ENCODE measurements at regions not wholly inside any gene's neighbourhood (a gene's known extent, or its start where the extent isn't known, plus 50 kb on each side); places are given as distances from the start of the nearest gene placed in this dataset.

- H3K36me3 ChIP-seq (replicated peaks; ENCODE audit: control insufficient read depth, insufficient read depth, low read length), result no peaks in the 10 kb centered on the region
- H3K27me3 ChIP-seq (ENCODE audit: control insufficient read depth, insufficient read depth, low read length), result no peaks in the 10 kb centered on the region
- DNase-seq, result no peak
- no peak overlapping the region for H3K4me3 ChIP-seq (ENCODE audit: insufficient read depth, low read depth, low read length)
These were observed 473.3 kb upstream of the PSMD7 start for GRCh38 chr16:73823205-73823849.

GRCh38 chr16:73817526-73818324, 478.9 kb upstream of the PSMD7 start:
- H3K27me3 ChIP-seq (ENCODE audit: control insufficient read depth, insufficient read depth, low read length), result no peaks in the 10 kb centered on the region
- DNase-seq, result no peak
- H3K36me3 ChIP-seq (replicated peaks; ENCODE audit: control insufficient read depth, insufficient read depth, low read length), result no peaks in the 10 kb centered on the region
- H3K4me3 ChIP-seq (ENCODE audit: insufficient read depth, low read depth, low read length), result no peak overlapping the region

- no peak overlapping the region for H3K4me3 ChIP-seq (ENCODE audit: insufficient read depth, low read depth, low read length)
- no peaks in the 10 kb centered on the region for H3K27me3 ChIP-seq (ENCODE audit: control insufficient read depth, insufficient read depth, low read length)
- no peak for DNase-seq
- no peaks in the 10 kb centered on the region for H3K36me3 ChIP-seq (replicated peaks; ENCODE audit: control insufficient read depth, insufficient read depth, low read length)
These were observed 483.1 kb upstream of the PSMD7 start for GRCh38 chr16:73813527-73813926.

- no peaks in the 10 kb centered on the region for H3K27me3 ChIP-seq (ENCODE audit: control insufficient read depth, insufficient read depth, low read length)
- no peaks in the 10 kb centered on the region for H3K36me3 ChIP-seq (replicated peaks; ENCODE audit: control insufficient read depth, insufficient read depth, low read length)
- H3K4me3 ChIP-seq (ENCODE audit: insufficient read depth, low read depth, low read length), result no peak overlapping the region
- DNase-seq, result no peak
These were observed 492.2 kb upstream of the PSMD7 start for GRCh38 chr16:73804456-73804855.

- H3K36me3 ChIP-seq (replicated peaks; ENCODE audit: control insufficient read depth, insufficient read depth, low read length), result no peaks in the 10 kb centered on the region
- DNase-seq, result no peak
- H3K27me3 ChIP-seq (ENCODE audit: control insufficient read depth, insufficient read depth, low read length), result no peaks in the 10 kb centered on the region
- H3K4me3 ChIP-seq (ENCODE audit: insufficient read depth, low read depth, low read length), result no peak overlapping the region
These were observed 498.1 kb upstream of the PSMD7 start for GRCh38 chr16:73798471-73798870.

- no peak overlapping the region for H3K4me3 ChIP-seq (ENCODE audit: insufficient read depth, low read depth, low read length)
- H3K36me3 ChIP-seq (replicated peaks; ENCODE audit: control insufficient read depth, insufficient read depth, low read length), result no peaks in the 10 kb centered on the region
- DNase-seq, result no peak
- no peaks in the 10 kb centered on the region for H3K27me3 ChIP-seq (ENCODE audit: control insufficient read depth, insufficient read depth, low read length)
These were observed 499.5 kb upstream of the PSMD7 start for GRCh38 chr16:73797115-73797514.

GRCh38 chr16:73796241-73796640, 500.4 kb upstream of the PSMD7 start:
- no peaks in the 10 kb centered on the region for H3K27me3 ChIP-seq (ENCODE audit: control insufficient read depth, insufficient read depth, low read length)
- DNase-seq, result no peak
- no peak overlapping the region for H3K4me3 ChIP-seq (ENCODE audit: insufficient read depth, low read depth, low read length)
- no peaks in the 10 kb centered on the region for H3K36me3 ChIP-seq (replicated peaks; ENCODE audit: control insufficient read depth, insufficient read depth, low read length)

GRCh38 chr16:73794994-73795393, 501.6 kb upstream of the PSMD7 start:
- H3K27me3 ChIP-seq (ENCODE audit: control insufficient read depth, insufficient read depth, low read length), result no peaks in the 10 kb centered on the region
- H3K36me3 ChIP-seq (replicated peaks; ENCODE audit: control insufficient read depth, insufficient read depth, low read length), result no peaks in the 10 kb centered on the region
- H3K4me3 ChIP-seq (ENCODE audit: insufficient read depth, low read depth, low read length), result no peak overlapping the region
- no peak for DNase-seq

GRCh38 chr16:73793871-73794437, 502.7 kb upstream of the PSMD7 start:
- no peaks in the 10 kb centered on the region for H3K27me3 ChIP-seq (ENCODE audit: control insufficient read depth, insufficient read depth, low read length)

GRCh38 chr16:73793260-73793659, 503.4 kb upstream of the PSMD7 start:
- DNase-seq, result no peak
- Histone ChIP-seq H3K36me3 (replicated peaks; ENCODE audit: control insufficient read depth, insufficient read depth, low read length) (no peaks in the 10 kb centered on the region), H3K4me3 (ENCODE audit: insufficient read depth, low read depth, low read length) (no peak overlapping the region), H3K27me3 (ENCODE audit: control insufficient read depth, insufficient read depth, low read length) (no peaks in the 10 kb centered on the region)

More at GRCh38 chr16:73793871-73794437, 502.7 kb upstream of the PSMD7 start:
- H3K36me3 ChIP-seq (replicated peaks; ENCODE audit: control insufficient read depth, insufficient read depth, low read length), result no peaks in the 10 kb centered on the region
- no peak for DNase-seq
- H3K4me3 ChIP-seq (ENCODE audit: insufficient read depth, low read depth, low read length), result no peak overlapping the region

- no peaks in the 10 kb centered on the region for H3K27me3 ChIP-seq (ENCODE audit: control insufficient read depth, insufficient read depth, low read length)
- no peaks in the 10 kb centered on the region for H3K36me3 ChIP-seq (replicated peaks; ENCODE audit: control insufficient read depth, insufficient read depth, low read length)
- H3K4me3 ChIP-seq (ENCODE audit: insufficient read depth, low read depth, low read length), result no peak overlapping the region
- DNase-seq, result no peak
These were observed 504.2 kb upstream of the PSMD7 start for GRCh38 chr16:73792199-73793020.

GRCh38 chr16:73781297-73781696, 515.3 kb upstream of the PSMD7 start:
- Histone ChIP-seq H3K27me3 (ENCODE audit: control insufficient read depth, insufficient read depth, low read length) (no peaks in the 10 kb centered on the region), H3K36me3 (replicated peaks; ENCODE audit: control insufficient read depth, insufficient read depth, low read length) (no peaks in the 10 kb centered on the region), H3K4me3 (ENCODE audit: insufficient read depth, low read depth, low read length) (no peak overlapping the region)
- DNase-seq, result no peak

- Histone ChIP-seq H3K36me3 (replicated peaks; ENCODE audit: control insufficient read depth, insufficient read depth, low read length) (no peaks in the 10 kb centered on the region), H3K27me3 (ENCODE audit: control insufficient read depth, insufficient read depth, low read length) (no peaks in the 10 kb centered on the region), H3K4me3 (ENCODE audit: insufficient read depth, low read depth, low read length) (no peak overlapping the region)
- no peak for DNase-seq
These were observed 517.7 kb upstream of the PSMD7 start for GRCh38 chr16:73778887-73779286.

- DNase-seq, result no peak
- Histone ChIP-seq H3K36me3 (replicated peaks; ENCODE audit: control insufficient read depth, insufficient read depth, low read length) (no peaks in the 10 kb centered on the region), H3K4me3 (ENCODE audit: insufficient read depth, low read depth, low read length) (no peak overlapping the region), H3K27me3 (ENCODE audit: control insufficient read depth, insufficient read depth, low read length) (no peaks in the 10 kb centered on the region)
These were observed 520.7 kb upstream of the PSMD7 start for GRCh38 chr16:73775841-73776388.

All from H7 (cell line).